ENCODE measurements at regions not wholly inside any gene's neighbourhood (a gene's known extent, or its start where the extent isn't known, plus 50 kb on each side); places are given as distances from the start of the nearest gene placed in this dataset.

DNA sequence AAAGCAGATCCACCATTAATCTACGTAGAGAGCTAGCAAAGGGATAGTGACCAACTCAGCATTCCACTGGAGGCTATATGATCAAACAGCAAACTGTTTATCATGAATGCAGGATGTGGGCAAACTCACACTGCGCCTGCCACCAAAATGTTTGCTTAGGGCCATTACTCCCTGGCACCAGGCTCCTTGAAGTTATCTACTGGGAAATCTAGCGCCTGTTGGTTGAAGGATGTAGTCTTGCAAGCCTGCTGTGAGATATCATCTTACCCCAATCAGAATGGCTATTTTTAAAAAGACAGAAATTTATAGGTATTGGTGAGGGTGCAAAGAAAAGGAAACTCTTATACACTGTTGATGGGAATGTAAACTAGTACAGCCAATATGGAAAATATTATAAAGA, 332.5 kb upstream of the RPS23 start:
- TF ChIP-seq POLR2A (IDR thresholded peaks at IDR 0.05; ENCODE audit: control extremely low read depth in 1 of 2, low read depth in 2 of 2, low read length in 2 of 2) (no peak), MAFK (IDR thresholded peaks at IDR 0.05; ENCODE audit: low read depth, low read length) (no peak), HDAC2 (IDR thresholded peaks at IDR 0.05; ENCODE audit: borderline replicate concordance in 1 of 2, low read depth in 2 of 2, low read length in 2 of 2) (no peak), ZNF274 (IDR thresholded peaks at IDR 0.05; ENCODE audit: borderline replicate concordance, extremely low read depth, low read length) (no peak), CREB1 (IDR thresholded peaks at IDR 0.05) (no peak)
- TF ChIP-seq, protein P1, sequence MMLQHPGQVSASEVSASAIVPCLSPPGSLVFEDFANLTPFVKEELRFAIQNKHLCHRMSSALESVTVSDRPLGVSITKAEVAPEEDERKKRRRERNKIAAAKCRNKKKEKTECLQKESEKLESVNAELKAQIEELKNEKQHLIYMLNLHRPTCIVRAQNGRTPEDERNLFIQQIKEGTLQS (IDR thresholded peaks at IDR 0.05; ENCODE audit: insufficient read depth, low read depth, low read length): no peak

Data from H1 (cell line).